Fibroblast of pulmonary artery (primary cell): ENCODE measurements at regions not wholly inside any gene's neighbourhood (a gene's known extent, or its start where the extent isn't known, plus 50 kb on each side); places are given as distances from the start of the nearest gene placed in this dataset.
A peak's percentile ranks its signal among the peaks of the same experiment; 100 is the strongest.

Experiments
- DNase-seq: peaks from one replicate; pipeline ENCODE4 v3.0.0-alpha.2; 2010; ENCODE audit warnings: low read depth
- H3K4me3 ChIP-seq: replicated peaks from 2 replicates; pipeline ENCODE4 v1.5.1; 2011; ENCODE audit warnings: low read depth, mild to moderate bottlenecking, control low read depth, low read length, moderate library complexity
- CTCF ChIP-seq: IDR thresholded peaks from 2 replicates; pipeline ENCODE4 v1.5.1; 2011; ENCODE audit warnings: mild to moderate bottlenecking, control low read depth, low read length, inconsistent platforms; ENCODE audit errors: missing control alignments

- H3K4me3 ChIP-seq: no peak overlapping the region
- DNase-seq: peak; percentile 70
- TF ChIP-seq CTCF: no peak
Observed at GRCh38 chr5:120358949-120359348, 105.2 kb upstream of the PRR16 start.

GRCh38 chr5:120361941-120362340 is 102.2 kb upstream of the PRR16 start:
- no peak overlapping the region for H3K4me3 ChIP-seq
- DNase-seq: no peak
- TF ChIP-seq CTCF: no peak

GRCh38 chr5:120362426-120362825 is 101.7 kb upstream of the PRR16 start:
- no peak overlapping the region for H3K4me3 ChIP-seq
- no peak for TF ChIP-seq CTCF
- DNase-seq: no peak

GRCh38 chr5:120365656-120366446 is 98.2 kb upstream of the PRR16 start:
- TF ChIP-seq CTCF: no peak

GRCh38 chr5:120367896-120368634 is 96.0 kb upstream of the PRR16 start:
- TF ChIP-seq CTCF: no peak
- no peak for DNase-seq
- no peak overlapping the region for H3K4me3 ChIP-seq

More at GRCh38 chr5:120365656-120366446, 98.2 kb upstream of the PRR16 start:
- no peak overlapping the region for H3K4me3 ChIP-seq
- DNase-seq: peak; percentile 21

- TF ChIP-seq CTCF: no peak
- no peak for DNase-seq
- H3K4me3 ChIP-seq: no peak overlapping the region
Observed at GRCh38 chr5:120368923-120369715, 95.0 kb upstream of the PRR16 start.
